H9 (cell line): ENCODE measurements at regions not wholly inside any gene's neighbourhood (a gene's known extent, or its start where the extent isn't known, plus 50 kb on each side); places are given as distances from the start of the nearest gene placed in this dataset.

Source experiments
- DNase-seq: peaks from one replicate; pipeline ENCODE4 v3.0.0-alpha.2; 2017
- H2AFZ ChIP-seq: one replicate; pipeline ENCODE4 v1.6.1; 2013; ENCODE audit warnings: mild to moderate bottlenecking, low read length, control low read depth, moderate library complexity
- H2AK5ac ChIP-seq: 2 replicates; pipeline ENCODE4 v1.6.1; 2013; ENCODE audit warnings: low read length, control low read depth, mixed read lengths; ENCODE audit not compliant: insufficient read length
- H2BK120ac ChIP-seq: one replicate; pipeline ENCODE4 v1.6.1; 2013; ENCODE audit warnings: low read depth, mild to moderate bottlenecking, low read length, control low read depth, inconsistent platforms; ENCODE audit not compliant: poor library complexity, severe bottlenecking
- H2BK12ac ChIP-seq: 2 replicates; pipeline ENCODE4 v1.6.1; 2013; ENCODE audit warnings: low read length, control low read depth, mixed read lengths, low read depth; ENCODE audit not compliant: insufficient read length
- H2BK15ac ChIP-seq: 2 replicates; pipeline ENCODE4 v1.6.1; 2013; ENCODE audit warnings: low read depth, low read length, control low read depth
- H2BK20ac ChIP-seq: one replicate; pipeline ENCODE4 v1.6.1; 2013; ENCODE audit warnings: low read depth, mild to moderate bottlenecking, low read length, control low read depth, inconsistent platforms; ENCODE audit not compliant: poor library complexity, severe bottlenecking
- H2BK5ac ChIP-seq: 2 replicates; pipeline ENCODE4 v1.6.1; 2013; ENCODE audit warnings: low read length, control low read depth, mixed read lengths; ENCODE audit not compliant: insufficient read length
- H3K14ac ChIP-seq: 2 replicates; pipeline ENCODE4 v1.6.1; 2013; ENCODE audit warnings: low read length, control low read depth; ENCODE audit not compliant: insufficient read depth
- H3K18ac ChIP-seq: 2 replicates; pipeline ENCODE4 v1.6.1; 2013; ENCODE audit warnings: low read depth, mild to moderate bottlenecking, mixed read lengths, low read length, control low read depth; ENCODE audit not compliant: insufficient read length
- H3K23ac ChIP-seq: 2 replicates; pipeline ENCODE4 v1.6.1; 2013; ENCODE audit warnings: low read length, control low read depth, mixed read lengths, low read depth; ENCODE audit not compliant: insufficient read length
- H3K23me2 ChIP-seq: 2 replicates; pipeline ENCODE4 v1.6.1; 2013; ENCODE audit warnings: low read depth, mild to moderate bottlenecking, mixed read lengths, low read length, control low read depth; ENCODE audit not compliant: insufficient read length, poor library complexity, severe bottlenecking
- H3K27ac ChIP-seq: 2 replicates; pipeline ENCODE4 v1.5.1; 2013; ENCODE audit warnings: low read length, control low read depth, mixed read lengths, low read depth; ENCODE audit not compliant: insufficient read length
- H3K27me3 ChIP-seq: 2 replicates; pipeline ENCODE4 v1.6.1; 2013; ENCODE audit warnings: low read length, control low read depth, inconsistent platforms; ENCODE audit not compliant: insufficient read depth
- H3K4ac ChIP-seq: 2 replicates; pipeline ENCODE4 v1.6.1; 2013; ENCODE audit warnings: low read depth, mild to moderate bottlenecking, control low read depth, inconsistent platforms, low read length, moderate library complexity
- H3K4me1 ChIP-seq: 2 replicates; pipeline ENCODE4 v1.6.1; 2013; ENCODE audit warnings: low read length, control low read depth, inconsistent platforms; ENCODE audit not compliant: insufficient read depth
- H3K4me2 ChIP-seq: 2 replicates; pipeline ENCODE4 v1.6.1; 2013; ENCODE audit warnings: low read length, control low read depth, mixed read lengths; ENCODE audit not compliant: insufficient read length, insufficient read depth
- H3K56ac ChIP-seq: 2 replicates; pipeline ENCODE4 v1.6.1; 2013; ENCODE audit warnings: low read depth, mild to moderate bottlenecking, mixed read lengths, low read length, control low read depth; ENCODE audit not compliant: insufficient read length
- H3K79me1 ChIP-seq: 2 replicates; pipeline ENCODE4 v1.6.1; 2013; ENCODE audit warnings: low read depth, mild to moderate bottlenecking, moderate library complexity, low read length, control low read depth, inconsistent platforms; ENCODE audit not compliant: insufficient read depth, poor library complexity, severe bottlenecking
- H3K79me2 ChIP-seq: 2 replicates; pipeline ENCODE4 v1.6.1; 2013; ENCODE audit warnings: low read length, control low read depth, inconsistent platforms; ENCODE audit not compliant: insufficient read depth
- H3K9ac ChIP-seq: 2 replicates; pipeline ENCODE4 v1.6.1; 2013; ENCODE audit warnings: low read length, control low read depth, mixed read lengths; ENCODE audit not compliant: insufficient read length; ENCODE audit errors: extremely low read depth
- H3K9me3 ChIP-seq: one replicate; pipeline ENCODE4 v1.6.1; 2013; ENCODE audit warnings: low read depth, low read length, inconsistent platforms; ENCODE audit not compliant: control insufficient read depth
- H3T11ph ChIP-seq: one replicate; pipeline ENCODE4 v1.6.1; 2013; ENCODE audit warnings: mild to moderate bottlenecking, low read length, control low read depth, inconsistent platforms
- H4K20me1 ChIP-seq: one replicate; pipeline ENCODE4 v1.6.1; 2013; ENCODE audit not compliant: control insufficient read depth, insufficient read length, insufficient read depth
- H4K5ac ChIP-seq: 2 replicates; pipeline ENCODE4 v1.6.1; 2013; ENCODE audit warnings: low read depth, mild to moderate bottlenecking, mixed read lengths, low read length, control low read depth; ENCODE audit not compliant: insufficient read length
- H4K8ac ChIP-seq: replicated peaks from 2 replicates; pipeline ENCODE4 v1.6.1; 2013; ENCODE audit warnings: low read length, control low read depth, mixed read lengths, low read depth; ENCODE audit not compliant: insufficient read length
- H4K91ac ChIP-seq: 2 replicates; pipeline ENCODE4 v1.6.1; 2013; ENCODE audit warnings: low read depth, mild to moderate bottlenecking, moderate library complexity, mixed read lengths, low read length, control low read depth; ENCODE audit not compliant: insufficient read length
- H3K27ac Mint-ChIP-seq, 3 experiments: 2 replicates in 2 of 3; 3 replicates in 1 of 3; pipeline ENCODE4 v1.8.0; 2020 to 2021; ENCODE audit warnings: mixed read lengths in 3 of 3, mild to moderate bottlenecking in 1 of 3, moderate library complexity in 1 of 3
- H3K27me3 Mint-ChIP-seq: 2 replicates; pipeline ENCODE4 v1.8.0; 2021; ENCODE audit warnings: low read depth, mild to moderate bottlenecking, moderate library complexity, mixed read lengths
- H3K36me3 Mint-ChIP-seq, 3 experiments: 2 replicates in 2 of 3; 3 replicates in 1 of 3; pipeline ENCODE4 v1.8.0; 2020 to 2021; ENCODE audit warnings: low read depth in 3 of 3, mixed read lengths in 3 of 3; ENCODE audit not compliant: insufficient read depth in 1 of 3
- H3K4me1 Mint-ChIP-seq, 2 experiments: 2 replicates each; pipeline ENCODE4 v1.8.0; 2020; ENCODE audit warnings: mixed read lengths in 2 of 2
- H3K4me3 Mint-ChIP-seq, 2 experiments: 2 replicates in 1 of 2; 3 replicates in 1 of 2; pipeline ENCODE4 v1.8.0; 2020 to 2021; ENCODE audit warnings: mild to moderate bottlenecking in 2 of 2, mixed read lengths in 2 of 2, moderate library complexity in 1 of 2
- H3K9me3 Mint-ChIP-seq, 2 experiments: 2 replicates in 1 of 2; 3 replicates in 1 of 2; pipeline ENCODE4 v1.8.0; 2020; ENCODE audit warnings: mild to moderate bottlenecking in 2 of 2, mixed read lengths in 2 of 2, moderate library complexity in 1 of 2
- CTCF ChIP-seq: fragments of 200-600 bp; sonication (generic); conservative IDR thresholded peaks from 3 replicates; pipeline ENCODE4 v1.8.0; 2021; ENCODE audit warnings: antibody characterized with exemption, mild to moderate bottlenecking
- WGBS: extraction: QIAGEN DNeasy Blood & Tissue Kit; methylation state at CpG from one replicate; pipeline ENCODE4 v1.1.7; 2013; ENCODE audit warnings: missing lambda C conversion rate, low lambda C conversion rate, mixed read lengths; ENCODE audit not compliant: insufficient read length; ENCODE audit errors: extremely low coverage; 5-methylcytosine and 5-hydroxymethylcytosine counted together

GRCh38 chr10:7488418-7488829, 77.6 kb upstream of the SFMBT2 start:
- Histone ChIP-seq H2BK12ac (no peak overlapping the region), H3K27me3 (no peaks in the 10 kb centered on the region), H3K23ac (no peak overlapping the region), H3K9me3 (no peaks in the 10 kb centered on the region), H2AFZ (no peak overlapping the region), H3K9ac (no peak overlapping the region), H4K91ac (no peak overlapping the region), H2BK5ac (no peak overlapping the region), H3K23me2 (no peaks in the 10 kb centered on the region), H2BK15ac (no peak overlapping the region), H4K5ac (no peak overlapping the region), H3K79me2 (no peaks in the 10 kb centered on the region), H3T11ph (no peak overlapping the region), H3K27ac (no peak overlapping the region), H4K8ac (no peak overlapping the region), H3K4me1 (no peaks in the 10 kb centered on the region), H3K4me2 (no peak overlapping the region), H4K20me1 (no peaks in the 10 kb centered on the region), H2BK20ac (no peak overlapping the region), H3K18ac (no peak overlapping the region), H2AK5ac (no peak overlapping the region), H3K79me1 (no peaks in the 10 kb centered on the region), H3K56ac (no peak overlapping the region), H3K4ac (no peak overlapping the region), H2BK120ac (no peak overlapping the region), H3K14ac (no peak overlapping the region)
- Mint-ChIP-seq H3K27ac (no peak overlapping the region), H3K36me3 (no peaks in the 10 kb centered on the region; a peak in 1 of 7 replicates), H3K4me3 (no peak overlapping the region), H3K9me3 (peaks cover 0 to 3% of the 10 kb centered on the region in 2 experiments; a peak in 1 of 5 replicates), H3K4me1 (peaks cover 15 to 22% of the 10 kb centered on the region in 2 experiments), H3K27me3 (0 out of 2 replicates have a peak, but pooled peaks cover 2% of the 10 kb centered on the region)
- no peak for TF ChIP-seq CTCF
- no peak for DNase-seq
- no CpG with 5 or more reads among the region's 6 CpGs for WGBS
